ENCODE measurements at regions not wholly inside any gene's neighbourhood (a gene's known extent, or its start where the extent isn't known, plus 50 kb on each side); places are given as distances from the start of the nearest gene placed in this dataset.

- DNase-seq (ENCODE audit: low read depth, low spot score): no peak
- ATAC-seq: no peak
- no peak overlapping the region for H3K4me2 ChIP-seq (ENCODE audit: low read length)
- no peaks in the 10 kb centered on the region for H3K9me3 ChIP-seq (ENCODE audit: control insufficient read depth in 1 of 2, insufficient read depth in 1 of 2, low read depth in 1 of 2, low read length in 2 of 2)
- intact Hi-C loops (cut with micrococcal nuclease): no loop called here
- TF ChIP-seq ELF1 (IDR thresholded peaks at IDR 0.05; ENCODE audit: borderline replicate concordance, low read depth) (no peak), CTCF (IDR thresholded peaks at IDR 0.05 in 2 of 3, conservative IDR thresholded peaks at IDR 0.05 in 1 of 3; ENCODE audit: borderline replicate concordance in 1 of 3, insufficient read depth in 1 of 3, low read depth in 2 of 3, low read length in 2 of 3) (no peak), EZH2phosphoT487 (IDR thresholded peaks at IDR 0.05; ENCODE audit: borderline replicate concordance) (no peak)
- no peaks in the 10 kb centered on the region for H3K9me2 ChIP-seq (ENCODE audit: insufficient read depth)
- ChIA-PET POLR2A (no interaction called here), RAD21 (ENCODE audit: low non-redundant PET in 1 of 2, low total read pairs in 2 of 2, uncharacterized antibody in 2 of 2, unreplicated experiment in 2 of 2) (no interaction called here), CTCF (no interaction called here)
- H3K27ac ChIP-seq (ENCODE audit: low read depth, low read length): no peak overlapping the region
- H4K20me1 ChIP-seq (ENCODE audit: insufficient read depth): no peaks in the 10 kb centered on the region
- H2AFZ ChIP-seq (ENCODE audit: low read depth, low read length, poor library complexity, severe bottlenecking): no peak overlapping the region
- BruUV-seq (replicated peaks): no TSS peak
- no peaks in the 10 kb centered on the region for H3K79me2 ChIP-seq (ENCODE audit: insufficient read depth, low read length)
- H3K27me3 ChIP-seq (ENCODE audit: insufficient read depth, low read length): no peaks in the 10 kb centered on the region
- H3K4me3 ChIP-seq (replicated peaks in 1 of 2; ENCODE audit: low read depth in 1 of 2, low read length in 2 of 2): no peak overlapping the region
- no peak overlapping the region for H3K9ac ChIP-seq (ENCODE audit: low read length)
- H3K4me1 ChIP-seq (ENCODE audit: control insufficient read depth in 1 of 2, insufficient read depth in 2 of 2, low read length in 2 of 2): no peaks in the 10 kb centered on the region
- no peaks in the 10 kb centered on the region for H3K36me3 ChIP-seq (ENCODE audit: control insufficient read depth in 1 of 2, insufficient read depth in 2 of 2, low read length in 2 of 2)
These were observed 89.6 kb upstream of the LGR5 start for GRCh38 chr12:71349950-71350349.

GRCh38 chr12:71338933-71339332 lies 100.7 kb upstream of the LGR5 start:
- no peak overlapping the region for H3K4me2 ChIP-seq (ENCODE audit: low read length)
- no peaks in the 10 kb centered on the region for H4K20me1 ChIP-seq (ENCODE audit: insufficient read depth)
- ATAC-seq: no peak
- H3K27ac ChIP-seq (ENCODE audit: low read depth, low read length): no peak overlapping the region
- no peaks in the 10 kb centered on the region for H3K36me3 ChIP-seq (ENCODE audit: control insufficient read depth in 1 of 2, insufficient read depth in 2 of 2, low read length in 2 of 2)
- no peaks in the 10 kb centered on the region for H3K4me1 ChIP-seq (ENCODE audit: control insufficient read depth in 1 of 2, insufficient read depth in 2 of 2, low read length in 2 of 2)
- no peak overlapping the region for H2AFZ ChIP-seq (ENCODE audit: low read depth, low read length, poor library complexity, severe bottlenecking)
- intact Hi-C loops (cut with micrococcal nuclease): no loop called here
- no peak for DNase-seq (ENCODE audit: low read depth, low spot score)
- POLR2A ChIA-PET: no interaction called here
- RAD21 ChIA-PET (ENCODE audit: low non-redundant PET in 1 of 2, low total read pairs in 2 of 2, uncharacterized antibody in 2 of 2, unreplicated experiment in 2 of 2): no interaction called here
- H3K27me3 ChIP-seq (ENCODE audit: insufficient read depth, low read length): no peaks in the 10 kb centered on the region
- H3K79me2 ChIP-seq (ENCODE audit: insufficient read depth, low read length): no peaks in the 10 kb centered on the region
- H3K4me3 ChIP-seq (replicated peaks in 1 of 2; ENCODE audit: low read depth in 1 of 2, low read length in 2 of 2): no peak overlapping the region
- BruUV-seq (replicated peaks): no TSS peak
- no peaks in the 10 kb centered on the region for H3K9me2 ChIP-seq (ENCODE audit: insufficient read depth)
- H3K9me3 ChIP-seq (ENCODE audit: control insufficient read depth in 1 of 2, insufficient read depth in 1 of 2, low read depth in 1 of 2, low read length in 2 of 2): no peaks in the 10 kb centered on the region
- CTCF ChIA-PET: no interaction called here
- H3K9ac ChIP-seq (ENCODE audit: low read length): no peak overlapping the region
- TF ChIP-seq ATF3 (IDR thresholded peaks at IDR 0.05): no peak

All from HCT116 (cell line).